Lower leg skin (tissue), 3 donors: ENCODE measurements at regions not wholly inside any gene's neighbourhood (a gene's known extent, or its start where the extent isn't known, plus 50 kb on each side); places are given as distances from the start of the nearest gene placed in this dataset.

Source experiments
- POLR2A ChIP-seq, 2 donors: fragments of 450-650 bp; IDR thresholded peaks; one replicate each; pipeline ENCODE4 v1.6.1; 2016 to 2017; ENCODE audit warnings: antibody characterized with exemption in 2 of 2, mild to moderate bottlenecking in 1 of 2, moderate library complexity in 1 of 2
- TF ChIP-seq, protein P1 (sequence below), 3 donors: fragments of 450-650 bp; IDR thresholded peaks; one replicate each; pipeline ENCODE4 v1.5.1; 2016; ENCODE audit warnings: antibody characterized with exemption in 3 of 3, mild to moderate bottlenecking in 3 of 3, moderate library complexity in 2 of 3

DNA sequence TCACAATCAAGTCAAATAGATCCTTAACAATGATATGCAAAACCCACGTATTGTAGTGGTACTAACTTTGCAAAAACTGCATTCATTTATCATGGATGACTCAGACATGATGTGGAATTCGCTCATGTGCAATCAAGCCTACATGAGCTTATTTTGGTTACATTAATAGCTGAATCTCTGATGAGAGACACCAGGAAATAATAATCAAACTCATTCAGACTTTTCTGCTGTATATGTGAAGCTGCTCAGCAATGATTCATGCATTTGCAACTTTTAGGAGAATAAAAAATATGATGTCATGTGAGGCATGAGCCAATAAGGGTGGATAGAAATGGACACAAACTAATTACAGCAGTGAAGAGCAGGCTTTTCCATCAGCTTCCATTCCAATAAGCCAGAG, 1075.8 kb upstream of the TMEM132C start:
- TF ChIP-seq, protein P1, sequence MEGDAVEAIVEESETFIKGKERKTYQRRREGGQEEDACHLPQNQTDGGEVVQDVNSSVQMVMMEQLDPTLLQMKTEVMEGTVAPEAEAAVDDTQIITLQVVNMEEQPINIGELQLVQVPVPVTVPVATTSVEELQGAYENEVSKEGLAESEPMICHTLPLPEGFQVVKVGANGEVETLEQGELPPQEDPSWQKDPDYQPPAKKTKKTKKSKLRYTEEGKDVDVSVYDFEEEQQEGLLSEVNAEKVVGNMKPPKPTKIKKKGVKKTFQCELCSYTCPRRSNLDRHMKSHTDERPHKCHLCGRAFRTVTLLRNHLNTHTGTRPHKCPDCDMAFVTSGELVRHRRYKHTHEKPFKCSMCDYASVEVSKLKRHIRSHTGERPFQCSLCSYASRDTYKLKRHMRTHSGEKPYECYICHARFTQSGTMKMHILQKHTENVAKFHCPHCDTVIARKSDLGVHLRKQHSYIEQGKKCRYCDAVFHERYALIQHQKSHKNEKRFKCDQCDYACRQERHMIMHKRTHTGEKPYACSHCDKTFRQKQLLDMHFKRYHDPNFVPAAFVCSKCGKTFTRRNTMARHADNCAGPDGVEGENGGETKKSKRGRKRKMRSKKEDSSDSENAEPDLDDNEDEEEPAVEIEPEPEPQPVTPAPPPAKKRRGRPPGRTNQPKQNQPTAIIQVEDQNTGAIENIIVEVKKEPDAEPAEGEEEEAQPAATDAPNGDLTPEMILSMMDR (IDR thresholded peaks at IDR 0.05): no peak
- no peak for TF ChIP-seq POLR2A (IDR thresholded peaks at IDR 0.05)
